IMR-90 (cell line): ENCODE measurements at regions not wholly inside any gene's neighbourhood (a gene's known extent, or its start where the extent isn't known, plus 50 kb on each side); places are given as distances from the start of the nearest gene placed in this dataset.
"Not testable (repeated sequence)": the region's sequence is repeated elsewhere in the genome, so short reads cannot be mapped to it uniquely, and the experiment has no call there.

Source experiments
- ATAC-seq: fragments of 200-7000 bp; cut with Tn5 transposase; 2 replicates; pipeline ENCODE4 v1.9.1; 2020; ENCODE audit warnings: low read depth, mild to moderate bottlenecking, moderate library complexity
- BruUV-seq: library from RNA; stranded (reverse); fragments of 400-500 nt; replicated peaks from 2 replicates; lab custom pipeline; 2021; lab: Mats Ljungman, UMichigan
- CTCF ChIA-PET: fragments of 300-600 bp; formaldehyde crosslinking; extraction: SDS; loops from one replicate; lab custom pipeline; 2021; ENCODE audit warnings: antibody characterized with exemption; lab: Yijun Ruan, JAX
- POLR2A ChIA-PET: fragments of 300-600 bp; sonication (Branson Sonifier 250); formaldehyde crosslinking; loops from one replicate; lab custom pipeline; 2022; ENCODE audit warnings: antibody characterized with exemption; ENCODE audit not compliant: unreplicated experiment; lab: Charles Lee
- DNase-seq: peaks from one replicate; pipeline ENCODE4 v3.0.0; 2013
- H2AFZ ChIP-seq: replicated peaks from 2 replicates; pipeline ENCODE3; 2013; ENCODE audit warnings: low read length, mild to moderate bottlenecking; ENCODE audit not compliant: poor library complexity
- H2AK5ac ChIP-seq: 2 replicates; pipeline ENCODE4 v1.6.1; 2013; ENCODE audit warnings: low read depth, low read length, inconsistent platforms
- H2AK9ac ChIP-seq: replicated peaks from 2 replicates; pipeline ENCODE3; 2013; ENCODE audit warnings: mild to moderate bottlenecking, low read depth, low read length, moderate library complexity; ENCODE audit not compliant: poor library complexity
- H2BK120ac ChIP-seq: 2 replicates; pipeline ENCODE4 v1.6.1; 2013; ENCODE audit warnings: low read depth, low read length, inconsistent platforms
- H2BK15ac ChIP-seq: 3 replicates; pipeline ENCODE4 v1.6.1; 2013; ENCODE audit warnings: low read depth, low read length, inconsistent platforms
- H2BK20ac ChIP-seq: 2 replicates; pipeline ENCODE4 v1.6.1; 2013; ENCODE audit warnings: low read depth, mild to moderate bottlenecking, inconsistent platforms, low read length, moderate library complexity
- H2BK5ac ChIP-seq: 2 replicates; pipeline ENCODE4 v1.6.1; 2013; ENCODE audit warnings: mild to moderate bottlenecking, low read depth, low read length, inconsistent platforms; ENCODE audit not compliant: poor library complexity, severe bottlenecking
- H3K14ac ChIP-seq: replicated peaks from 2 replicates; pipeline ENCODE4 v1.6.1; 2013; ENCODE audit warnings: low read depth, low read length, inconsistent platforms
- H3K18ac ChIP-seq: 2 replicates; pipeline ENCODE4 v1.6.1; 2013; ENCODE audit warnings: low read depth, low read length, control low read depth
- H3K23ac ChIP-seq: 2 replicates; pipeline ENCODE4 v1.6.1; 2013; ENCODE audit warnings: low read depth, low read length, inconsistent platforms
- H3K27ac ChIP-seq: 2 replicates; pipeline ENCODE4 v1.5.1; 2013; ENCODE audit warnings: mild to moderate bottlenecking, control low read depth, low read length; ENCODE audit not compliant: insufficient read depth
- H3K27me3 ChIP-seq: 2 replicates; pipeline ENCODE4 v1.6.1; 2013; ENCODE audit warnings: low read length; ENCODE audit not compliant: control insufficient read depth, insufficient read depth
- H3K36me3 ChIP-seq: 2 replicates; pipeline ENCODE4 v1.6.1; 2013; ENCODE audit warnings: low read length, mixed read lengths; ENCODE audit not compliant: control insufficient read depth, insufficient read depth
- H3K4ac ChIP-seq: 2 replicates; pipeline ENCODE4 v1.6.1; 2013; ENCODE audit warnings: low read depth, low read length, inconsistent platforms
- H3K4me1 ChIP-seq: 2 replicates; pipeline ENCODE4 v1.6.1; 2013; ENCODE audit warnings: low read length, mixed read lengths; ENCODE audit not compliant: control insufficient read depth, insufficient read depth
- H3K4me2 ChIP-seq: 2 replicates; pipeline ENCODE4 v1.6.1; 2013; ENCODE audit warnings: low read depth, mild to moderate bottlenecking, control low read depth, low read length, moderate library complexity
- H3K4me3 ChIP-seq: 2 replicates; pipeline ENCODE4 v1.5.1; 2013; ENCODE audit warnings: low read depth, mild to moderate bottlenecking, control low read depth, low read length, moderate library complexity; ENCODE audit not compliant: insufficient read depth
- H3K56ac ChIP-seq: 2 replicates; pipeline ENCODE4 v1.6.1; 2013; ENCODE audit warnings: low read length, inconsistent platforms; ENCODE audit not compliant: insufficient read depth; ENCODE audit errors: extremely low read depth
- H3K79me1 ChIP-seq, 2 experiments: 2 replicates each; pipeline ENCODE4 v1.6.1; 2013; ENCODE audit warnings: low read length in 2 of 2, inconsistent platforms in 1 of 2, low read depth in 1 of 2
- H3K9ac ChIP-seq: 2 replicates; pipeline ENCODE4 v1.6.1; 2013; ENCODE audit warnings: low read depth, low read length, control low read depth
- H3K9me1 ChIP-seq: 2 replicates; pipeline ENCODE4 v1.6.1; 2013; ENCODE audit warnings: low read length, inconsistent platforms; ENCODE audit not compliant: insufficient read depth
- H3K9me3 ChIP-seq: 2 replicates; pipeline ENCODE4 v1.6.1; 2013; ENCODE audit warnings: low read length; ENCODE audit not compliant: control insufficient read depth, insufficient read depth
- H4K20me1 ChIP-seq: 2 replicates; pipeline ENCODE4 v1.6.1; 2013; ENCODE audit warnings: low read length, inconsistent platforms; ENCODE audit not compliant: insufficient read depth
- H4K5ac ChIP-seq: 2 replicates; pipeline ENCODE4 v1.6.1; 2013; ENCODE audit warnings: mild to moderate bottlenecking, low read depth, low read length, control low read depth
- H4K8ac ChIP-seq, 2 experiments: 2 replicates each; pipeline ENCODE4 v1.6.1; 2013; ENCODE audit warnings: low read depth in 2 of 2, low read length in 2 of 2, control low read depth in 1 of 2, inconsistent platforms in 1 of 2
- H4K91ac ChIP-seq: 2 replicates; pipeline ENCODE4 v1.6.1; 2013; ENCODE audit warnings: low read depth, low read length, inconsistent platforms; ENCODE audit not compliant: insufficient read depth
- RCOR1 ChIP-seq: IDR thresholded peaks from 2 replicates; pipeline ENCODE4 v1.6.1; 2012; ENCODE audit warnings: mild to moderate bottlenecking, low read length, improper control_type of control experiment; ENCODE audit not compliant: insufficient replicate concordance
- WGBS, 2 experiments: methylation state at CpG; one replicate each; pipeline versions ENCODE4 v1.1.5 to v1.1.7; 2013; ENCODE audit warnings: missing lambda C conversion rate in 2 of 2; ENCODE audit not compliant: insufficient read length in 1 of 2; ENCODE audit errors: extremely low coverage in 2 of 2; 5-methylcytosine and 5-hydroxymethylcytosine counted together
- dilution Hi-C: fragments of 300-500 bp; cut with HindIII; formaldehyde crosslinking; loops from one replicate; pipeline ENCODE4 v1.14.3; 2018; ENCODE audit warnings: low sequenced_read_pairs; ENCODE audit not compliant: unreplicated experiment
- in situ Hi-C: fragments of 300-500 bp; cut with MboI; formaldehyde crosslinking; loops from 3 replicates; pipeline ENCODE4 v1.14.3; 2019; ENCODE audit warnings: low sequenced_read_pairs, inconsistent platforms, mixed read lengths
- intact Hi-C: fragments of 100-400 bp; cut with micrococcal nuclease; formaldehyde crosslinking; loops from 2 replicates; pipeline ENCODE4 v1.10.0; 2022

DNA sequence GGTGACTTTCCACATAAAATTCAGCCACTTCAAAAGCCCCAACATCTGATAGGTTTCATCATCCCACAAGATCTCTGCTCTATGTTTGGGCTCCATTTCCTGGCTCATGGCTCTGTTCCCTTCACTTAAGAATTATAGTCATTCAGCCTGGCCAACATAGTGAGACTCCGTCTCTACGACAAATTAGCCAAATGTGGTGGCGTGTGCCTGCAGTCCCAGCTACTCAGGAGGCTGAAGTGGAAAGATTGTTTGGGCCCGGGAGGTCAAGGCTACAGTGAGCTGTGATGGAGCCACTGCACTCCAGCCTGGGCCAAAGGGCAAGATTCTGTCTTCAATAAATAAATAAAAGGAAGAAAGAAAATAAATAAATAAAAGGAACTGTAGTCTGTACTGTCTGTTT is 57.9 kb upstream of the CTSV start:
- intact Hi-C loops = no loop called here

GRCh38 chr9:97089361-97089760 is 50.4 kb upstream of the CTSV start:
- H2BK15ac ChIP-seq, H3K79me1 ChIP-seq, H3K56ac ChIP-seq, H3K18ac ChIP-seq, H3K9me1 ChIP-seq, H4K91ac ChIP-seq, DNase-seq, H2BK120ac ChIP-seq, H3K27ac ChIP-seq, in situ Hi-C loops, H3K4me1 ChIP-seq, H3K9ac ChIP-seq, H2AK5ac ChIP-seq, H3K36me3 ChIP-seq, H3K4ac ChIP-seq, POLR2A ChIA-PET, H4K5ac ChIP-seq, H4K8ac ChIP-seq, H2AFZ ChIP-seq, H3K27me3 ChIP-seq, H2BK20ac ChIP-seq, BruUV-seq, H3K23ac ChIP-seq, CTCF ChIA-PET, dilution Hi-C loops, H3K9me3 ChIP-seq, H3K4me2 ChIP-seq, intact Hi-C loops, ATAC-seq, H3K14ac ChIP-seq, H2AK9ac ChIP-seq, H4K20me1 ChIP-seq, H3K4me3 ChIP-seq, H2BK5ac ChIP-seq: not testable (repeated sequence)
- 30% methylated on average over 2 of the region's 3 CpGs; no CpG with 5 or more reads in 1 of the 2 experiments for WGBS, 2 experiments

More for the DNA sequence above, 57.9 kb upstream of the CTSV start:
- Histone ChIP-seq H3K4me1 (no peaks in the 10 kb centered on the region), H3K18ac (no peak overlapping the region), H3K36me3 (no peaks in the 10 kb centered on the region), H3K9me1 (no peaks in the 10 kb centered on the region), H3K4me3 (no peak overlapping the region), H3K9ac (no peak overlapping the region), H3K79me1 (no peaks in the 10 kb centered on the region), H3K9me3 (no peaks in the 10 kb centered on the region), H3K56ac (no peak overlapping the region), H3K4ac (no peak overlapping the region), H4K91ac (no peak overlapping the region), H3K14ac (no peak overlapping the region), H3K27ac (no peak overlapping the region), H3K27me3 (no peaks in the 10 kb centered on the region), H2BK20ac (no peak overlapping the region), H2AK9ac (no peak overlapping the region), H3K23ac (no peak overlapping the region), H4K20me1 (no peaks in the 10 kb centered on the region), H2BK5ac (no peak overlapping the region), H2BK15ac (no peak overlapping the region), H2AK5ac (no peak overlapping the region), H4K8ac (no peak overlapping the region), H4K5ac (no peak overlapping the region), H2AFZ (no peak overlapping the region), H3K4me2 (no peak overlapping the region), H2BK120ac (no peak overlapping the region)
- TF ChIP-seq RCOR1 = no peak
- DNase-seq = no peak
- CTCF ChIA-PET = no interaction called here
- POLR2A ChIA-PET = no interaction called here
- BruUV-seq = no TSS peak
- no peak for ATAC-seq
- in situ Hi-C loops = no loop called here
- WGBS, 2 experiments = 67% methylated on average over 3 of the region's 4 CpGs; no CpG with 5 or more reads in 1 of the 2 experiments
- dilution Hi-C loops = no loop called here
